ENCODE measurements at regions not wholly inside any gene's neighbourhood (a gene's known extent, or its start where the extent isn't known, plus 50 kb on each side); places are given as distances from the start of the nearest gene placed in this dataset.

GRCh38 chr1:87182611-87183010 lies 146.1 kb upstream of the LMO4 start:
- Histone ChIP-seq H3K18ac (ENCODE audit: extremely low read depth, low read length) (no peak overlapping the region), H3K27me3 (replicated peaks in 1 of 4; ENCODE audit: control insufficient read depth in 3 of 4, extremely low read depth in 1 of 4, insufficient read depth in 3 of 4, low read length in 3 of 4) (no peaks in the 10 kb centered on the region), H3K4me1 (replicated peaks in 1 of 4; ENCODE audit: control insufficient read depth in 3 of 4, insufficient read depth in 4 of 4, low read length in 3 of 4) (no peaks in the 10 kb centered on the region), H3K79me1 (ENCODE audit: low read depth, low read length) (no peaks in the 10 kb centered on the region), H2BK12ac (ENCODE audit: low read depth, low read length) (no peak overlapping the region), H4K8ac (ENCODE audit: extremely low read depth, insufficient read depth, low read length) (no peak overlapping the region), H3K36me3 (ENCODE audit: control insufficient read depth in 2 of 4, insufficient read depth in 4 of 4, low read length in 3 of 4) (no peaks in the 10 kb centered on the region), H3K14ac (ENCODE audit: insufficient read length) (no peak overlapping the region), H3K27ac (ENCODE audit: low read depth, low read length) (no peak overlapping the region), H3K23ac (ENCODE audit: insufficient read length) (no peak overlapping the region), H3K56ac (replicated peaks; ENCODE audit: insufficient read length, low read depth, low read length) (no peak overlapping the region), H4K91ac (replicated peaks; ENCODE audit: insufficient read length, low read length) (no peak overlapping the region), H2BK5ac (ENCODE audit: low read depth, low read length) (no peak overlapping the region), H3K4me3 (ENCODE audit: extremely low read depth in 1 of 4, insufficient read depth in 2 of 4, low read depth in 3 of 4, low read length in 4 of 4) (no peak overlapping the region), H2AK5ac (ENCODE audit: low read depth, low read length) (no peak overlapping the region), H3K4me2 (ENCODE audit: insufficient read depth in 1 of 2, low read depth in 2 of 2, low read length in 2 of 2) (no peak overlapping the region), H2BK20ac (ENCODE audit: low read length) (no peak overlapping the region), H4K5ac (ENCODE audit: insufficient read length, low read depth, low read length) (no peak overlapping the region), H3K4ac (replicated peaks; ENCODE audit: insufficient read length, low read depth, low read length) (no peak overlapping the region), H3K23me2 (ENCODE audit: low read depth, low read length) (no peaks in the 10 kb centered on the region), H3K79me2 (ENCODE audit: control insufficient read depth in 1 of 2, insufficient read depth in 2 of 2, low read length in 2 of 2) (no peaks in the 10 kb centered on the region), H4K20me1 (replicated peaks in 1 of 2; ENCODE audit: control insufficient read depth in 1 of 2, insufficient read depth in 2 of 2, low read length in 2 of 2) (peaks cover 0 to 1% of the 10 kb centered on the region in 2 experiments), H2BK120ac (replicated peaks; ENCODE audit: low read depth, low read length) (no peak overlapping the region), H2BK15ac (ENCODE audit: low read length) (no peak overlapping the region), H3K9ac (replicated peaks in 1 of 4; ENCODE audit: extremely low read depth in 1 of 4, low read depth in 3 of 4, low read length in 3 of 4) (no peak overlapping the region), H3K9me3 (ENCODE audit: insufficient read depth in 2 of 2, low read depth in 1 of 2, low read length in 1 of 2) (no peaks in the 10 kb centered on the region), H2AFZ (ENCODE audit: low read length) (no peak overlapping the region)
- DNase-seq (ENCODE audit: low read depth in 1 of 2, low spot score in 2 of 2) (no peak), FAIRE-seq (no peak)
- CTCF ChIA-PET (ENCODE audit: partially characterized antibody) = interaction anchor here (0.6 kb wide), 1 partner anchor 97 kb away, joined by 3 read pairs; no protein-coding TSS in a partner anchor
- POLR2A ChIA-PET (ENCODE audit: partially characterized antibody) = no interaction called here
- TF ChIP-seq SIRT6 (IDR thresholded peaks at IDR 0.05; ENCODE audit: low read length) = no peak
- no peak for TF ChIP-seq GTF2F1 (IDR thresholded peaks at IDR 0.05; ENCODE audit: borderline replicate concordance, low read depth, low read length)
- no peak for TF ChIP-seq SP1 (IDR thresholded peaks at IDR 0.05; ENCODE audit: low read depth, low read length)
- TF ChIP-seq HDAC2 (IDR thresholded peaks at IDR 0.05; ENCODE audit: borderline replicate concordance in 1 of 2, low read depth in 2 of 2, low read length in 2 of 2) = no peak
- TF ChIP-seq MAFK (IDR thresholded peaks at IDR 0.05; ENCODE audit: low read depth, low read length) = no peak
- TF ChIP-seq KDM1A (IDR thresholded peaks at IDR 0.05; ENCODE audit: borderline replicate concordance, low read length) = no peak
- TF ChIP-seq TAF1 (IDR thresholded peaks at IDR 0.05; ENCODE audit: low read depth, low read length) = no peak
- no peak for TF ChIP-seq HDAC6 (IDR thresholded peaks at IDR 0.05; ENCODE audit: low read depth, low read length)
- TF ChIP-seq CREB1 (IDR thresholded peaks at IDR 0.05) = no peak
- no peak for TF ChIP-seq RAD21 (IDR thresholded peaks at IDR 0.05 in 1 of 2, conservative IDR thresholded peaks at IDR 0.05 in 1 of 2; ENCODE audit: low read depth in 2 of 2, low read length in 2 of 2)
- TF ChIP-seq, protein P1, sequence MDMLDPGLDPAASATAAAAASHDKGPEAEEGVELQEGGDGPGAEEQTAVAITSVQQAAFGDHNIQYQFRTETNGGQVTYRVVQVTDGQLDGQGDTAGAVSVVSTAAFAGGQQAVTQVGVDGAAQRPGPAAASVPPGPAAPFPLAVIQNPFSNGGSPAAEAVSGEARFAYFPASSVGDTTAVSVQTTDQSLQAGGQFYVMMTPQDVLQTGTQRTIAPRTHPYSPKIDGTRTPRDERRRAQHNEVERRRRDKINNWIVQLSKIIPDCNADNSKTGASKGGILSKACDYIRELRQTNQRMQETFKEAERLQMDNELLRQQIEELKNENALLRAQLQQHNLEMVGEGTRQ (IDR thresholded peaks at IDR 0.05; ENCODE audit: low read length) = no peak
- no peak for TF ChIP-seq BACH1 (IDR thresholded peaks at IDR 0.05; ENCODE audit: low read length)
- no peak for TF ChIP-seq TCF12 (IDR thresholded peaks at IDR 0.05; ENCODE audit: low read depth, low read length)
- no peak for TF ChIP-seq EP300 (IDR thresholded peaks at IDR 0.05; ENCODE audit: borderline replicate concordance in 1 of 2, low read depth in 2 of 2, low read length in 2 of 2)
- no peak for TF ChIP-seq CTBP2 (IDR thresholded peaks at IDR 0.05; ENCODE audit: borderline replicate concordance, insufficient read depth, insufficient read length, low read length)
